HG02798 (cell line): ENCODE measurements at regions not wholly inside any gene's neighbourhood (a gene's known extent, or its start where the extent isn't known, plus 50 kb on each side); places are given as distances from the start of the nearest gene placed in this dataset.
"Not testable (repeated sequence)": the region's sequence is repeated elsewhere in the genome, so short reads cannot be mapped to it uniquely, and the experiment has no call there.

Experiments used
- ATAC-seq: cut with Tn5 transposase; IDR thresholded peaks from one replicate; pipeline ENCODE4 v1.9.1; 2021; ENCODE audit warnings: mild to moderate bottlenecking; ENCODE audit not compliant: unreplicated experiment, poor library complexity

- no peak for ATAC-seq
Measured at GRCh38 chr2:212721026-212721451, 182.4 kb upstream of the ERBB4 start.

DNA sequence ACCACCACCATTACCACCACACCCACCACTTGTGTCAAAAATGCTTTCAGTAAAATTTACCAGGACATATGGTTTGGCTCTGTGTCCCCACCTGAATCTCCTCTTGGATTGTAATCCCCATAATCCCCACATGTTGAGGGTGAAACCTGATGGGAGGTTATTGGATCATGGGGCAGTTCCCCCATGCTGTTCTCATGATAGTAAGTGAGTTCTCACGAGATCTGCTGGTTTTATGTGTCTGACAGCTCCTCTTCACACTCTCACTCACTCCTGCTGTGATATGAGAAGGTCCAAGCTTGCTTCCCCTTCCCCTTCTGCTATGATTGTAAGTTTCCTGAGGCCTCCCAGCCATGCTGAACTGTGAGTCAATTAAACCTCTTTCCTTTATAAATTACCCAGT lies 176.8 kb upstream of the ERBB4 start:
- ATAC-seq: not testable (repeated sequence)

DNA sequence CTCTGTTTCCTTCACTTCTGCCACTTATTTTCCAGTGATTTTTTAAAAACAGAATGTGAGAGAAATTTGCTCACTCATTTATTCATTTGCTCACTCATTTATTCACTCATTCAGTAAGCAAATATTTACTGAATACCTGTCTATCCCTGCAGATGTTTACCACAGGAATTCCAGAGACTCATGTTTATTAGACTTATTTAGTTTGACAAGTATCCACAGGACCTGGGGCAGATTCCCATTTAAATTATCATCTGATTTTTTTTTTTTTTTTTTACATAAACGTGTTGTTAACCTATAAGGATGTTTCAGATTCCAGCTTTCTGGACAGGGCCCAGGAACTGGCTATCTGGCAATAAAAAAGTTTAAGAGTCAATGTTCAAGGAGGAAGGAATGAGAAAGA lies 175.1 kb upstream of the ERBB4 start:
- no peak for ATAC-seq

DNA sequence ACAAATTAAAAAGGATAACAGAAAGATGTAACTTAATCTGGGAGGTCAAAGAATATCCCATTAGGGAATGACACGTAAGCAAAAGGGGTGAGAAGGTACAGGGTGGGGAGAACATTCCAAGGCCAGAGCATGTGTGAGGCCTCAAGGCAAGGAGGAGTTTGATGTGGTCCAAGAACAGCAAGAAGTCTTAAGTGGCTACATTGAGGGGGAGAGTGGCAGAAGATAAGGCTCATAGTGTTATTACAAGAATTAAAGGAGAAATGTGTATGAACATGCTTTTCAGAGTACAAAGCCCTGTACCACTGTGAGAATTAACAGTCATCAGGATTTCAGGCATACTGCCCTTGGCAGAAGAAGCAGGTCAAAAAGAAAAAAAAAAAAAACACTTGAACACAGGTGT lies 174.4 kb upstream of the ERBB4 start:
- no peak for ATAC-seq

DNA sequence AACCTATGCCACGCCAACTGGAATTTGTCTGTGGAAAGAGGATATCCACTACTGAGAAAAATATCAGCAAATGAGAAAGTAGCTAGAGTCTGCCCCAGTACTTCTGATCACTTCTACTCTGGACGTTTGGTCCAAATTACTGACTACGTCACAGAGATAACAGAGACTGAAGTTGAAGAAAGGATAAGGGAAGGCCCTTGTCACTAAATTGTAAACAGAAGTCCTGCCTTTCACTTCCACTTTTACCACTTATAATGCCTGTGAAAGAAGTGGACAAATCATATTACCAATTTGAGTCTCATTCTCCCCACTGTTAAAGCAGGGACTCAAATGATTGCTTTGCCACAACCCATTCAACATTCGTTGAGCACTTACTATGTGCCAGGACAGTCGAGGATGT lies 173.9 kb upstream of the ERBB4 start:
- ATAC-seq: no peak

DNA sequence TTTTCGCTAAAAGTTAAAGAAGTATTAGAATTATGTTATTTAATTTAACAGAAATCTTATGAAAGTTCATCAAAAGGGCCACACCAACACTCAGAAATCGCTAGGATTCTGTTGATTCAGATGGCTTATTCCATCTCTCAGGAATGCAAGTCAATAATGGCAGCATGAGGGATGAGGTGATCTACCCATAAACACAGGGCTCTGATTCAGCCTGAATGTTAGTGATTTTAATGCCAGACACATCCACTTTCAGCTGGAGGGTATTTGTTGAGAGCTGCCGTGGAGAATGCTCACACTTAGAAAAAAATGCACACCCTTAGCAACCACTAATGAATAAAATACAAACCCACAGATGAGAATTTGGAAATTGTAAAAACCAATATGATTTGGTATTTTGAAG lies 173.3 kb upstream of the ERBB4 start:
- no peak for ATAC-seq

GRCh38 chr2:212709280-212709679 lies 170.7 kb upstream of the ERBB4 start:
- no peak for ATAC-seq

DNA sequence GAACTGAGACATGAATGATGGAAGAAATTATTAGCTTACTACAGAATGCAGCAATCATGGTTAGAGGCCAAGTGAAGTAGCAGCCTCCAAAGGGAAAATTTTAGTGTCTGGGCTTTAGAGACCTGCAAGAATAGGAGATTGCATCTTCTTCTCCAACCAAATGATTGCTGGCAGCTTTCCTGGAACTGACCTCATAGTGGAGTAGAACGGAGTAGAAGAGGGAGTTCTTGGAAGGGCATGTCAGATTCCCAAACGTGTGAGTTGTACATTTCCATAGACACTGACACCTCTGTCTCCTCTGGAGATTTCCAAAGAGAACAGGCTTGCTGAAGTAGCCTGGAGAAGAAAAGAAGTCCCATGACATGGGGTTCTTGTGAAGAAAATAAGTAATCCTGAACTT lies 169.8 kb upstream of the ERBB4 start:
- no peak for ATAC-seq

DNA sequence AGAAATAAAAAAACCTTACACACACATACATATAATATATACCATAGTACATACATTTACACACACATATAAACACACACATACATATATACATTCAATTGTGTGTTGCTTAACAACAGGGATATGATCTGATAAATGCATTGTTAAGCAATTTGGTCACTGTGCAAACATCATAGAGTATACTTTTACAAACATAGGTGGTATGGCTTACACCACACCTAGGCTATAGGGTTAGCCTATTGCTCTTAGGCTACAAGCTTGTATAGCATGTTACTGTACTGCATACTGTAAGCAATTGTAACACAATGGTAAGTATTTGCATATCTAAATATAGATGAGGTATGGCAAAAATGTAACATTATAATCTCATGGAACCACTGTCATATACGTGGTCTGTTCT lies 156.8 kb upstream of the ERBB4 start:
- no peak for ATAC-seq

DNA sequence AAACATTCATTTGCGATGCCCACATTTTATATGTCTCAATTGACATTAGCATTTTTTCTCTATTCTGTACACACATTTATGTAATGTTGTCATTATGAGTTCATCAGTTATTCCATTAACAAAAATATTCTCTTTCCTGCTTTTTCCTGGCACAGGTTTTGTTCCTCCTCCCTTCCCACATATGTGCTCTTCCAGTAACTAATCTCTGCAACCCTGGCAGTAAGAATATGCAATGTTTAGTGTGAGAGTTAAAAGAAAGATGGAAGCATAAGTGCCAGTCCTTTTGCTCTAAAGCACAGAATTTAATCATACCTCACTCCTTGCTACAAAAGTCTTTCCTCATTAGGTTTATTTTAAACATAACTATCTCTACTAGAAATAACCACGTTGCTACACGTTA lies 155.8 kb upstream of the ERBB4 start:
- ATAC-seq: no peak

GRCh38 chr2:212692466-212692865 lies 153.9 kb upstream of the ERBB4 start:
- ATAC-seq: no peak

GRCh38 chr2:212686285-212686895 lies 147.8 kb upstream of the ERBB4 start:
- ATAC-seq: peak; percentile 74

DNA sequence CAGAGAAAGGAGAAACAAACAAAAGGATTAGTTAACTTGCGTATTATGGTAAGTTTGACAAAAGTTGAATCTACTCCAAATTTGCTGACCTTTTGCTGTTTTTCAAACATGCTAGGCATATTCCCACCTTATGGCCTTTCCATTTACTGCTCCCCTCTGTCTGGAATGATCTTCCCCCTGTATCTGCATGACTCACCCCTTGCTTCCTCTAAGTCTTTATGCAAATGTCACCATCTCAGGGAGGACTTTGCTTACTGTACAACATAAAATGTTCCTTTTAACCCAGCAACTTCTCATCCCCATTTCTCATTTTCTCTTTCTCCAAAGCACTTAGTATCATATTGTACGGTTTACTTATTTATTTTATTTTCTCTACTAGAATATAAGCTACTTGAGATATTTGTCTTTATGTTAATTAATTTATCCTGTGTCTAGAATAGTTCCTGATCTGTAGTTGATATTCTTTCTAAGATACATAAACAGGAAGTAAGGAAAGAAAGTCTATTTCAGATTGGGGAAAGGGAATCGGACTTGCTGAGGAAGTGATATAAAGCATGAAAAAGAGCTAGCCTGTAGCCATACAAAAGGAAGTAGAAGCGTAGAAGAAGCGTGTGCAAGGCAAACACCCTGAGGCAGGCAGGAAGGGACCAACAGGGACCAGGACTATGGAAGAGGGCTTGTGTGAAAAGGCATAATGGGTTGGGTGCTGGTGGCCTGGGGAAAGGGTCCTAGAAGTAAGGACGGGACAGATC lies 144.9 kb upstream of the ERBB4 start:
- ATAC-seq: no peak

DNA sequence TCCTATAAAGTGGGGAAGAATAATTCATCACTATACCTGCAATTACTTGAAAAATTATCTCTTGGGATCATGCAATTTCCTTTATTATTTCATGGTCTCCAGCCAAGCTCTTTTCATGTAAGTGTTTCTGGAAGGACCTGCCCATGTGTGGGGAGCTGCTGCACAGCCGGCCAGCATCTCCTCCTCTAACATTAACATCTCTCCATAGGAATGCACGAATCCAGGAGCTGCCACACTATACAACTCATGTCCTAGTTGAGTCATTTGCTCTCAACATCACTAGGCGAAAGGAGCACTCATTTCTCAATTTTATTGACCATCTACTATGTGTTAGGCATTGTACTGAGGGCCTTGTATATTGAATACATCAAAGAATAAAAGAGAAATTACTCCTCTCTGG lies 144.3 kb upstream of the ERBB4 start:
- ATAC-seq: no peak

DNA sequence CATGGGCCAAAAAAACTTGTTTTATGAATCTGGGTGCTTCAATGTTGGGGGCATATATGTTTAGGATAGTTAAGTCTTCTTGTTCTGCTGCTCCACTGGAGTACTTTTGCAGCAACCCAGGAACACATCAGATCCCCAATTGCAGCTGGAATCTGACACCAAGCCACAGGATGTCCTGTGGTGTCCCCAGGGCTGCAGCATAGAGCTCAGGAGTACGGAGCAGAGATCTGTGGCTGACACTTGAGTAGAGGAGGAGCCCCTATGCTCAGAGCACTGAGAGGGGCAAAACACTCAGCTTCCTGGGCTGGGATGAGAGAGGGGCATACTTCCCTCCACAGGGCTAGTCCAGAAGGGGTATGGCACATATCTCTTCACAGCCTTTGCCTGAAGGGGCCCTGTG lies 138.9 kb upstream of the ERBB4 start:
- ATAC-seq: no peak

DNA sequence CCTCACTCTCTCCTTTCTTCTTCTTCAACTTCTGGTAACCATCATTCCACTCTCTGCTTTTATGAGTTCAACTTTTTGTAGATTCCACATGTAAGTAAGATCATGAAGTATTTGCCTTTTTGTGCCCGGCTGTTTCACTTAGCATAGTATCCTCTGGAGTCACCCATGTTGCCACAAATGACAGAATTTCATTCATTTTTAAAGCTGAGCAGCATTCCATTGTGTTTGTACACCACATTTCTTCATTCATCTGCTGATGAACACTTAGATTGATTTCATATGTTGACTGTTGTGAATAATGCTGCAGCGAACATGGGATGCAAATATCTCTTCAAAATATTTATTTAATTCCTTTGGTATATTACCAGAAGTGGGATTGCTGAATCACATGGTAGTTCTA lies 133.6 kb upstream of the ERBB4 start:
- no peak for ATAC-seq

GRCh38 chr2:212669761-212670160 lies 131.2 kb upstream of the ERBB4 start:
- ATAC-seq: peak; percentile 59

DNA sequence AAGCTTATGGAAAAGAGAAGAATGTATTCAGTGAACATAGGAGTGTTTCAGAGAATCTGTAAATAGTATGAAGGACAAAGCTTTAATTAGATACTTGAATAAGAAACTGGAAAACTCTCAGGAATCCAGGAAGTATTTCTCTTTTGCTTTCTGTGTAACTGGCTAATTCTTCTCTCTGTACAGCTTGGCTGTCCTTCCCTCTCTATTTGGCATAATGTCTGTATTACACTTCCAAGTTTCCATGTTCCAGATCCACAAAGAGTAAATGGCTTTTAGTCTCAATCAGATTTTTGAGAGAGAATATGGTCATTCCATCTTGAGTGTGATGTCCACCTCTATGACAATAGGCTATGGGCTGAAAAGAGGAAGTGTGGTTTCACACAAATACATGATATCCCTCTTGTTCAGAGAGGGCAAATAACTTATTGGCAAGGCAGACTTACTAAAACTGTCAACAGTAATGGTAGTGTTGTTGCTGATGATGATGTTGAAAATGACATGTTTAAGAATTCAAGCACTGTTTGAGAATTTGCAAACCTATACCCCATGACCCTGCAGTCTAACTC lies 129.2 kb upstream of the ERBB4 start:
- ATAC-seq: no peak

GRCh38 chr2:212665948-212666347 lies 127.3 kb upstream of the ERBB4 start:
- ATAC-seq: no peak

GRCh38 chr2:212659441-212659840 lies 120.8 kb upstream of the ERBB4 start:
- no peak for ATAC-seq

- no peak for ATAC-seq
Measured at GRCh38 chr2:212649646-212650045, 111.0 kb upstream of the ERBB4 start.
